ENCODE measurements at regions not wholly inside any gene's neighbourhood (a gene's known extent, or its start where the extent isn't known, plus 50 kb on each side); places are given as distances from the start of the nearest gene placed in this dataset.

DNA sequence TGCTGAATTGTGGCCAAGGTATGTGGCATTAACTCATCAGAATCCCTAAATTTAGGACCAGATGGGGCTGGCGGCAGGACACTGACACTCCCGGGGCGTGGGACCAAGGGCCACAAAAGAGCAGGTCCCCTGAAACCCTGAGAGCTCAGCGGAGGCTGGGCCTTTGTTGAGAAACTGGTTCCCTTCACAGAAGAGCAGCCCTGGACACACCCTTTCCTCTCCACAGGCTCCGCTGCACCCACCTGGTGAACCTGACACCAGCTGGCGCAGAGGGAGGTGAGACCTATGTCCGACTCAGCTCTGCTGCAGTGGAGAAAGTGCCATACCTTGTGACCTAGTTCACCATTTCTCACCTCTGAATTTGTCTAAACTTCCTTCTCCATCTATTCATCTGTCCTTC lies 119.5 kb downstream of the RTP5 start:
- Histone ChIP-seq H3K23ac (ENCODE audit: insufficient read length, low read depth, low read length) (no peak overlapping the region), H3K4me2 (ENCODE audit: insufficient read depth, insufficient read length, low read length) (no peak overlapping the region), H3K4me1 (ENCODE audit: insufficient read depth, low read length) (no peaks in the 10 kb centered on the region), H2BK120ac (ENCODE audit: low read depth, low read length, poor library complexity, severe bottlenecking) (no peak overlapping the region), H3K14ac (ENCODE audit: insufficient read depth, low read length) (no peak overlapping the region), H3K23me2 (ENCODE audit: insufficient read length, low read depth, low read length, poor library complexity, severe bottlenecking) (no peaks in the 10 kb centered on the region), H3K9ac (ENCODE audit: extremely low read depth, insufficient read length, low read length) (no peak overlapping the region), H3K9me3 (ENCODE audit: control insufficient read depth, low read depth, low read length) (no peaks in the 10 kb centered on the region), H3K27ac (ENCODE audit: insufficient read length, low read depth, low read length) (no peak overlapping the region), H2BK15ac (ENCODE audit: low read depth, low read length) (no peak overlapping the region), H2BK12ac (ENCODE audit: insufficient read length, low read depth, low read length) (no peak overlapping the region), H3K79me2 (ENCODE audit: insufficient read depth, low read length) (no peaks in the 10 kb centered on the region), H3K79me1 (ENCODE audit: insufficient read depth, low read depth, low read length, poor library complexity, severe bottlenecking) (no peaks in the 10 kb centered on the region), H4K5ac (ENCODE audit: insufficient read length, low read depth, low read length) (no peak overlapping the region), H4K20me1 (ENCODE audit: control insufficient read depth, insufficient read depth, insufficient read length) (no peaks in the 10 kb centered on the region), H3K18ac (ENCODE audit: insufficient read length, low read depth, low read length) (no peak overlapping the region), H3K27me3 (ENCODE audit: insufficient read depth, low read length) (no peaks in the 10 kb centered on the region), H2BK20ac (ENCODE audit: low read depth, low read length, poor library complexity, severe bottlenecking) (no peak overlapping the region), H3K4ac (ENCODE audit: low read depth, low read length) (no peak overlapping the region), H2BK5ac (ENCODE audit: insufficient read length, low read length) (no peak overlapping the region), H4K91ac (ENCODE audit: insufficient read length, low read depth, low read length) (no peak overlapping the region), H3K56ac (ENCODE audit: insufficient read length, low read depth, low read length) (no peak overlapping the region), H4K8ac (replicated peaks; ENCODE audit: insufficient read length, low read depth, low read length) (no peak overlapping the region), H2AK5ac (ENCODE audit: insufficient read length, low read length) (no peak overlapping the region), H3T11ph (ENCODE audit: low read length) (no peak overlapping the region), H2AFZ (ENCODE audit: low read length) (no peak overlapping the region)
- Mint-ChIP-seq H3K36me3 (ENCODE audit: insufficient read depth in 1 of 3, low read depth in 3 of 3) (peaks cover 2 to 15% (median 4%) of the 10 kb centered on the region in 3 experiments; a peak in 5 of 7 replicates), H3K4me1 (no peaks in the 10 kb centered on the region), H3K27me3 (ENCODE audit: low read depth) (peaks cover 30% of the 10 kb centered on the region), H3K4me3 (no peak overlapping the region), H3K27ac (no peak overlapping the region), H3K9me3 (peaks cover 26 to 30% of the 10 kb centered on the region in 2 experiments)
- WGBS (ENCODE audit: extremely low coverage, insufficient read length, low lambda C conversion rate): no CpG with 5 or more reads among the region's 7 CpGs
- no peak for DNase-seq
- TF ChIP-seq, protein P1, sequence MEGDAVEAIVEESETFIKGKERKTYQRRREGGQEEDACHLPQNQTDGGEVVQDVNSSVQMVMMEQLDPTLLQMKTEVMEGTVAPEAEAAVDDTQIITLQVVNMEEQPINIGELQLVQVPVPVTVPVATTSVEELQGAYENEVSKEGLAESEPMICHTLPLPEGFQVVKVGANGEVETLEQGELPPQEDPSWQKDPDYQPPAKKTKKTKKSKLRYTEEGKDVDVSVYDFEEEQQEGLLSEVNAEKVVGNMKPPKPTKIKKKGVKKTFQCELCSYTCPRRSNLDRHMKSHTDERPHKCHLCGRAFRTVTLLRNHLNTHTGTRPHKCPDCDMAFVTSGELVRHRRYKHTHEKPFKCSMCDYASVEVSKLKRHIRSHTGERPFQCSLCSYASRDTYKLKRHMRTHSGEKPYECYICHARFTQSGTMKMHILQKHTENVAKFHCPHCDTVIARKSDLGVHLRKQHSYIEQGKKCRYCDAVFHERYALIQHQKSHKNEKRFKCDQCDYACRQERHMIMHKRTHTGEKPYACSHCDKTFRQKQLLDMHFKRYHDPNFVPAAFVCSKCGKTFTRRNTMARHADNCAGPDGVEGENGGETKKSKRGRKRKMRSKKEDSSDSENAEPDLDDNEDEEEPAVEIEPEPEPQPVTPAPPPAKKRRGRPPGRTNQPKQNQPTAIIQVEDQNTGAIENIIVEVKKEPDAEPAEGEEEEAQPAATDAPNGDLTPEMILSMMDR (conservative IDR thresholded peaks at IDR 0.05): no peak
